Adrenal gland (tissue), 9 donors: ENCODE measurements at regions not wholly inside any gene's neighbourhood (a gene's known extent, or its start where the extent isn't known, plus 50 kb on each side); places are given as distances from the start of the nearest gene placed in this dataset.

ENCODE experiments used
- DNase-seq, 7 donors: peaks; one replicate each; pipeline ENCODE4 v3.0.0-alpha.2; 2019 to 2020
- H3K27ac ChIP-seq, 5 donors: fragments of 200-600 bp; sonication (generic) in 4 of 5; 1 replicate in 3 of 5; 2 replicates in 2 of 5; pipeline versions ENCODE4 v1.5.1 to v1.8.0; 2016 to 2020; ENCODE audit warnings: mild to moderate bottlenecking in 1 of 5
- H3K27me3 ChIP-seq: fragments of 200-600 bp; 2 replicates; pipeline ENCODE4 v1.8.0; 2021
- H3K36me3 ChIP-seq, 2 donors: fragments of 200-600 bp; replicated peaks in 1 of 2; 1 replicate in 1 of 2; 2 replicates in 1 of 2; pipeline versions ENCODE4 v1.5.1 to v1.8.0; 2018 to 2022
- H3K4me1 ChIP-seq, 2 donors: fragments of 200-600 bp; replicated peaks in 1 of 2; 1 replicate in 1 of 2; 2 replicates in 1 of 2; pipeline versions ENCODE4 v1.5.1 to v1.8.0; 2018 to 2021
- H3K4me3 ChIP-seq, 4 donors: fragments of 200-600 bp; sonication (generic) in 3 of 4; one replicate each; pipeline ENCODE4 v1.5.1; 2016 to 2018
- H3K9me3 ChIP-seq, 3 donors: fragments of 200-600 bp; sonication (generic) in 1 of 3; replicated peaks in 1 of 3; 1 replicate in 2 of 3; 2 replicates in 1 of 3; pipeline versions ENCODE4 v1.5.1 to v1.8.0; 2016 to 2021
- POLR2A ChIP-seq, 2 donors: fragments of 450-650 bp; IDR thresholded peaks; one replicate each; pipeline ENCODE4 v1.6.1; 2017; ENCODE audit warnings: antibody characterized with exemption in 2 of 2, mild to moderate bottlenecking in 2 of 2, moderate library complexity in 1 of 2
- WGBS, 4 donors: extraction: QIAGEN DNeasy Blood & Tissue Kit in 2 of 4; methylation state at CpG; one replicate each; pipeline versions ENCODE4 v1.1.5 to v1.1.7; 2013 to 2017; 5-methylcytosine and 5-hydroxymethylcytosine counted together
- intact Hi-C, 2 donors: fragments of 100-400 bp; cut with DNase I; formaldehyde crosslinking; loops; one replicate each; pipeline versions ENCODE4 v1.14.1 to v1.15.0; 2022 to 2023
- TF ChIP-seq, protein P1 (sequence below), 6 experiments: fragments of 450-650 bp in 4 of 6; fragments of 200-600 bp in 2 of 6; sonication (generic) in 1 of 6; IDR thresholded peaks; 1 replicate in 5 of 6; 2 replicates in 1 of 6; pipeline versions ENCODE4 v1.5.1 to v1.8.0; 2016 to 2021; ENCODE audit warnings: antibody characterized with exemption in 6 of 6, mild to moderate bottlenecking in 2 of 6, moderate library complexity in 1 of 6
- donor health status: healthy with polysubstance abuse.
- donor health status: Bipolar disorder and iron deficiency.
- donor health status: DM: yes; HTN: yes; CAD: no.
- donor health status: DM: no; HTN: no; CAD: no.
- donor health status: DM: no; HTN: no; CAD: no.

DNA sequence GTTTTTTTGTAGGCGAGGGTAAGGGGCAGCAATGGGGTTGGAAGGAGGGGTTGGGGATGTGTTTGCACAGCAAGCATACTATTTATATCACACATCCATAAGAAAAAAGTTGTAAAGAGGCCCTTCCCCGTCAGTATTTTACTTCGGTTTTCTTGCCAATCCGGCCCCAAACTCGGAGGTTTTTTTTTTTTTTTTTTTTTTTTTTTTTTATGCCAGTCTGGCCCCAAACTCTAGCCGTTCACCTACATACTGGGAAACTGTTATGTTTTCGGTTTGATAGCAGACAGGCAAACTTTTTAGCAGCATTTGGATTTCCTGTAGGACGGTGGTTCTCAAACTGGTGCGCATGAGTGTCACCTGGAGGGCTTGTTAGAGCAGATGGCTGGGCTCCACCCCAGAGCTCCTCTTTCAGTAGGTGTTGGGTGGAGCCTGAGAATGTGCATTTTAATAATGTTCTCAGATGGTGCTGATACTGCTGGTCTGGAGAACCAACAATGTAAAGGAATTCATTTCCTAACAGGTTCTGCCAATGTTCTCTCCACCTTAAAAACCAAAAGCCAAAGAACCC is 76.5 kb upstream of the ZBED5 start:
- TF ChIP-seq, protein P1, sequence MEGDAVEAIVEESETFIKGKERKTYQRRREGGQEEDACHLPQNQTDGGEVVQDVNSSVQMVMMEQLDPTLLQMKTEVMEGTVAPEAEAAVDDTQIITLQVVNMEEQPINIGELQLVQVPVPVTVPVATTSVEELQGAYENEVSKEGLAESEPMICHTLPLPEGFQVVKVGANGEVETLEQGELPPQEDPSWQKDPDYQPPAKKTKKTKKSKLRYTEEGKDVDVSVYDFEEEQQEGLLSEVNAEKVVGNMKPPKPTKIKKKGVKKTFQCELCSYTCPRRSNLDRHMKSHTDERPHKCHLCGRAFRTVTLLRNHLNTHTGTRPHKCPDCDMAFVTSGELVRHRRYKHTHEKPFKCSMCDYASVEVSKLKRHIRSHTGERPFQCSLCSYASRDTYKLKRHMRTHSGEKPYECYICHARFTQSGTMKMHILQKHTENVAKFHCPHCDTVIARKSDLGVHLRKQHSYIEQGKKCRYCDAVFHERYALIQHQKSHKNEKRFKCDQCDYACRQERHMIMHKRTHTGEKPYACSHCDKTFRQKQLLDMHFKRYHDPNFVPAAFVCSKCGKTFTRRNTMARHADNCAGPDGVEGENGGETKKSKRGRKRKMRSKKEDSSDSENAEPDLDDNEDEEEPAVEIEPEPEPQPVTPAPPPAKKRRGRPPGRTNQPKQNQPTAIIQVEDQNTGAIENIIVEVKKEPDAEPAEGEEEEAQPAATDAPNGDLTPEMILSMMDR (IDR thresholded peaks at IDR 0.05), result no peak
- no peak for TF ChIP-seq POLR2A (IDR thresholded peaks at IDR 0.05)
- Histone ChIP-seq H3K27me3 (no peaks in the 10 kb centered on the region), H3K4me1 (no peaks in the 10 kb centered on the region), H3K4me3 (peak overlapping the region in 2 of 4 donors; percentile 16 to 50), H3K27ac (no peak overlapping the region), H3K36me3 (no peaks in the 10 kb centered on the region), H3K9me3 (no peaks in the 10 kb centered on the region)
- DNase-seq, result no peak
- 10 to 15% (median 11%) methylated on average over 9 of the region's 9 CpGs for WGBS, 4 donors
- intact Hi-C loops, result loop anchor here (5.0 to 10.0 kb wide), 4 partner anchors 88 to 853 kb away; partner anchors contain the start of gene EIF4G2 (in 1 of the 2)

DNA sequence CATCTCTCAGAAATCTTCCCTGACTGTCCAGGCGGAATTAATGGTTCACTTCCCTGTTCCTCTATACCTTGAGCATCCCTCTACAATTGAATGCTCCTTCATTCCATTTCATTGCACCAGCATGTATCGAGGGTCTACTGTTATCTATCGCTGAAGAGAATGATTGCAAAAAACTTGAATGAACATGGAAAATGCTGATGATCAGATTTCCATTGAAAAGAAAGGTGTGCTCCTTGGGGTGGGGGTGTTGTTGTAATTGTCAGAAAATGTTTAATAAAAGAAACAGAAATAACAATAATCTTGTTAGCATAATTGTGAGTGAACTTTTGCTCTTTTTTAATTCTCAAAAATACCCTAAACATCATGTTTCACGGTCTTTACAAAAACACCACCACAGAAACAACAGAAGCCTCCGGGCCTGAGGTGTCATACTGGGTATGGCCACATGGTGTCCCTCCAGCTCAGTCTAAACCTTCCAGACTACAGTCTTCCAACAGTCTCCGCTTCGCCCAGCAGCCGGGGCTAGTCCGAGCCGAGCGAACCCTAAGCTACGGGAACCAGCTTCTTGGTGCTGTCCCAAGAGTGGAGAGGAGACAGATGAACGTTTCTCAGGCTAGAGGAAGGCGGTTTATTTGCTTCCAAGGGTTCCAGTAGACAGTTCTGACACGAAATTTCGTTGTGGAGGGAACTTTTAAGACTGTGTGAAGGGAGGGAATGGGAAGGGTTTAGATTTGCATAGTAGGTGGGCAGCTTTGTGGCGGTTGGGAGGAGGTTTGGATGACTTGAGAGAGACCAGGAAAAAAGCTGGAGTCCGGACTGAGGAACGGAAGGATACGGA is 75.8 kb upstream of the ZBED5 start:
- WGBS, 4 donors, result 5 to 7% (median 5%) methylated on average over 20 of the region's 20 CpGs
- H3K4me1 ChIP-seq, result no peaks in the 10 kb centered on the region

DNA sequence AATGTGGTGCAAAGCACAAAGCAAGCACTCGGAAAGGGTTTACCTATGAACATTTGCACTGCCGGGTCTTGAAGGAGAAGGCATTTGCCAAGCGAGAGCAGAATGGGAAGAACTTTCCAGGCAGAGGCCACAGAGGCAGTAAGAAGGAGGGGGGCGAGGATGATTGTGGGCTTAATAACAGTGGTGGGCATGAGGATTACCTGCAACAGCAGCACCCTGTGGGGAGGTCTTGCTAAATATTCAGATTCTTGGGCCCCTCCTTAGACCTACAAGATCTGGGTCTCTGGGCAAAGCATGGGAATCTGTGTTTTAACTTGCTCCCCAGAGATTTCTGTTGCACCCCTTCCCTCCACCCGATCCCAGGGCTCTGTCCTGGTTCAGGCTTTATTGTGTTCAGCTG is 75.1 kb upstream of the ZBED5 start:
- no peaks in the 10 kb centered on the region for H3K4me1 ChIP-seq
- TF ChIP-seq, protein P1 (IDR thresholded peaks at IDR 0.05), result no peak
- no peak for TF ChIP-seq POLR2A (IDR thresholded peaks at IDR 0.05)
- no peaks in the 10 kb centered on the region for H3K36me3 ChIP-seq
- intact Hi-C loops, result loop anchor here (5.0 to 10.0 kb wide), 4 partner anchors 89 to 854 kb away; partner anchors contain the start of gene EIF4G2 (in 1 of the 2)
- WGBS, 4 donors, result 77 to 94% (median 83%) methylated on average over 5 of the region's 5 CpGs
- no peaks in the 10 kb centered on the region for H3K27me3 ChIP-seq
- DNase-seq, result no peak
- no peak overlapping the region for H3K4me3 ChIP-seq
- H3K9me3 ChIP-seq, result no peaks in the 10 kb centered on the region
- H3K27ac ChIP-seq, result no peak overlapping the region

More for the DNA sequence above, 75.8 kb upstream of the ZBED5 start:
- H3K9me3 ChIP-seq, result no peaks in the 10 kb centered on the region
- H3K27me3 ChIP-seq, result no peaks in the 10 kb centered on the region
- intact Hi-C loops, result loop anchor here (5.0 to 10.0 kb wide), 4 partner anchors 89 to 854 kb away; partner anchors contain the start of gene EIF4G2 (in 1 of the 2)
- no peak for TF ChIP-seq POLR2A (IDR thresholded peaks at IDR 0.05)
- TF ChIP-seq, protein P1 (IDR thresholded peaks at IDR 0.05), result peak; percentile 94 to 99 (median 98)
- peak; percentile 88 to 97 (median 95) for DNase-seq
- H3K36me3 ChIP-seq, result no peaks in the 10 kb centered on the region
- H3K27ac ChIP-seq, result peak overlapping the region in 2 of 5 donors; percentile 33 to 43
- H3K4me3 ChIP-seq, result peak overlapping the region in 2 of 4 donors; percentile 16 to 50
